HCT116 (cell line): ENCODE measurements at regions not wholly inside any gene's neighbourhood (a gene's known extent, or its start where the extent isn't known, plus 50 kb on each side); places are given as distances from the start of the nearest gene placed in this dataset.
"Not testable (repeated sequence)": the region's sequence is repeated elsewhere in the genome, so short reads cannot be mapped to it uniquely, and the experiment has no call there.

Experiments
- ATAC-seq: fragments of 200-7000 bp; cut with Tn5 transposase; 2 replicates; pipeline ENCODE4 v1.9.1; 2020; ENCODE audit warnings: mild to moderate bottlenecking, moderate library complexity
- BruUV-seq: library from RNA; stranded (reverse); fragments of 400-500 nt; replicated peaks from 2 replicates; lab custom pipeline; 2021; lab: Mats Ljungman, UMichigan
- CTCF ChIA-PET: fragments of 300-600 bp; sonication (Branson Sonifier 250); formaldehyde crosslinking; loops from one replicate; lab custom pipeline; 2021; ENCODE audit warnings: antibody characterized with exemption; lab: Charles Lee
- POLR2A ChIA-PET: fragments of 300-600, 350-600 bp; sonication (Branson Sonifier 250); formaldehyde crosslinking; loops from one replicate; lab custom pipeline; 2021; ENCODE audit warnings: antibody characterized with exemption; lab: Charles Lee
- RAD21 ChIA-PET, 2 experiments: fragments of 300-600 bp; sonication (Branson Sonifier 250); formaldehyde crosslinking; loops; one replicate each; lab custom pipeline; 2023; ENCODE audit warnings: low total read pairs in 2 of 2; ENCODE audit not compliant: uncharacterized antibody in 2 of 2, unreplicated experiment in 2 of 2, low non-redundant PET in 1 of 2; lab: Charles Lee
- DNase-seq: peaks from one replicate; pipeline ENCODE4 v3.0.0-alpha.2; 2010; ENCODE audit warnings: low read depth, low spot score
- H2AFZ ChIP-seq: fragments of 200-600 bp; shearing (Covaris generic), sonication (generic); 2 replicates; pipeline ENCODE4 v1.6.1; 2017; ENCODE audit warnings: low read depth, mixed run types, mixed read lengths, antibody characterized with exemption, low read length; ENCODE audit not compliant: poor library complexity, severe bottlenecking
- H3K27ac ChIP-seq: 2 replicates; pipeline ENCODE4 v1.5.1; 2012; ENCODE audit warnings: low read depth, low read length
- H3K27me3 ChIP-seq: fragments of 200-600 bp; sonication (generic); 2 replicates; pipeline ENCODE4 v1.6.1; 2016; ENCODE audit warnings: mixed run types, low read length, mixed read lengths; ENCODE audit not compliant: insufficient read depth
- H3K36me3 ChIP-seq, 2 experiments: fragments of 200-500 bp in 1 of 2; fragments of 200-600 bp in 1 of 2; sonication (Bioruptor generic) in 1 of 2; sonication (generic) in 1 of 2; 2 replicates each; pipeline versions ENCODE4 v1.5.1 to v1.6.1; 2014 to 2016; ENCODE audit warnings: low read length in 2 of 2, inconsistent platforms in 1 of 2, mixed read lengths in 1 of 2, mixed run types in 1 of 2; ENCODE audit not compliant: insufficient read depth in 2 of 2, control insufficient read depth in 1 of 2
- H3K4me1 ChIP-seq, 2 experiments: fragments of 200-600 bp in 1 of 2; sonication (generic) in 1 of 2; 2 replicates each; pipeline versions ENCODE4 v1.5.1 to v1.6.1; 2012 to 2017; ENCODE audit warnings: low read length in 2 of 2, inconsistent platforms in 1 of 2, mild to moderate bottlenecking in 1 of 2, mixed read lengths in 1 of 2, mixed run types in 1 of 2, moderate library complexity in 1 of 2; ENCODE audit not compliant: insufficient read depth in 2 of 2, control insufficient read depth in 1 of 2
- H3K4me2 ChIP-seq: fragments of 200-600 bp; sonication (generic); 2 replicates; pipeline ENCODE4 v1.6.1; 2017; ENCODE audit warnings: mixed run types, low read length, mixed read lengths
- H3K4me3 ChIP-seq, 2 experiments: fragments of 200-600 bp in 1 of 2; sonication (generic) in 1 of 2; replicated peaks in 1 of 2; 2 replicates each; pipeline ENCODE4 v1.5.1; 2011 to 2016; ENCODE audit warnings: low read length in 2 of 2, control low read depth in 1 of 2, low read depth in 1 of 2, mild to moderate bottlenecking in 1 of 2, mixed read lengths in 1 of 2, mixed run types in 1 of 2
- H3K79me2 ChIP-seq: fragments of 200-600 bp; sonication (generic); 2 replicates; pipeline ENCODE4 v1.6.1; 2017; ENCODE audit warnings: mild to moderate bottlenecking, mixed run types, low read length, moderate library complexity, mixed read lengths; ENCODE audit not compliant: insufficient read depth
- H3K9ac ChIP-seq: fragments of 200-600 bp; sonication (generic); 2 replicates; pipeline ENCODE4 v1.6.1; 2016; ENCODE audit warnings: low read length, mixed read lengths
- H3K9me2 ChIP-seq: fragments of 200-600 bp; sonication (generic), shearing (Covaris generic); 2 replicates; pipeline ENCODE4 v1.6.1; 2017; ENCODE audit warnings: mixed run types, mild to moderate bottlenecking, moderate library complexity; ENCODE audit not compliant: insufficient read depth
- H3K9me3 ChIP-seq, 2 experiments: fragments of 200-500 bp in 1 of 2; fragments of 200-600 bp in 1 of 2; sonication (Bioruptor generic) in 1 of 2; sonication (generic) in 1 of 2; 2 replicates each; pipeline ENCODE4 v1.6.1; 2014 to 2017; ENCODE audit warnings: low read length in 2 of 2, mixed read lengths in 2 of 2, inconsistent platforms in 1 of 2, low read depth in 1 of 2, mild to moderate bottlenecking in 1 of 2, mixed run types in 1 of 2, moderate library complexity in 1 of 2; ENCODE audit not compliant: control insufficient read depth in 1 of 2, insufficient read depth in 1 of 2
- H4K20me1 ChIP-seq: fragments of 200-600 bp; sonication (generic), shearing (Covaris generic); 2 replicates; pipeline ENCODE4 v1.6.1; 2017; ENCODE audit warnings: mixed run types, mild to moderate bottlenecking, moderate library complexity; ENCODE audit not compliant: insufficient read depth
- ELF1 ChIP-seq: IDR thresholded peaks from 2 replicates; pipeline ENCODE4 v1.6.1; 2012; ENCODE audit warnings: low read depth, borderline replicate concordance
- EZH2phosphoT487 ChIP-seq: fragments of 200-600 bp; IDR thresholded peaks from 2 replicates; pipeline ENCODE4 v1.6.1; 2018; ENCODE audit warnings: antibody characterized with exemption, borderline replicate concordance
- RAD21 ChIP-seq: IDR thresholded peaks from 2 replicates; pipeline ENCODE4 v1.6.1; 2012; ENCODE audit warnings: low read depth, mild to moderate bottlenecking
- TCF7L2 ChIP-seq: IDR thresholded peaks from 2 replicates; pipeline ENCODE4 v1.7.0; 2011; ENCODE audit warnings: borderline replicate concordance, inconsistent platforms; ENCODE audit not compliant: insufficient read depth, insufficient read length; ENCODE audit errors: extremely low read depth
- intact Hi-C: fragments of 100-400 bp; cut with micrococcal nuclease; formaldehyde crosslinking; loops from 2 replicates; pipeline ENCODE4 v1.10.0; 2022

- ATAC-seq, POLR2A ChIA-PET: not testable (repeated sequence)
Observed at GRCh38 chrX:113784754-113785153, 799.1 kb upstream of the HTR2C start.

GRCh38 chrX:113770806-113771205 is 813.1 kb upstream of the HTR2C start:
- Histone ChIP-seq H3K4me1 (no peaks in the 10 kb centered on the region), H3K36me3 (no peaks in the 10 kb centered on the region), H3K4me3 (no peak overlapping the region), H2AFZ (no peak overlapping the region), H4K20me1 (no peaks in the 10 kb centered on the region), H3K27me3 (no peaks in the 10 kb centered on the region), H3K27ac (no peak overlapping the region), H3K9me3 (no peaks in the 10 kb centered on the region), H3K4me2 (no peak overlapping the region), H3K9ac (no peak overlapping the region), H3K9me2 (no peaks in the 10 kb centered on the region), H3K79me2 (no peaks in the 10 kb centered on the region)
- ChIA-PET CTCF (no interaction called here), RAD21 (no interaction called here), POLR2A (no interaction called here)
- no peak for DNase-seq
- no TSS peak for BruUV-seq
- intact Hi-C loops = no loop called here
- no peak for TF ChIP-seq RAD21
- no peak for ATAC-seq

More at GRCh38 chrX:113784754-113785153, 799.1 kb upstream of the HTR2C start:
- H3K9ac ChIP-seq, H3K9me2 ChIP-seq, H2AFZ ChIP-seq, H3K27me3 ChIP-seq, BruUV-seq, H3K4me3 ChIP-seq, H4K20me1 ChIP-seq, H3K27ac ChIP-seq, RAD21 ChIA-PET, H3K4me2 ChIP-seq, H3K9me3 ChIP-seq, H3K36me3 ChIP-seq, intact Hi-C loops, DNase-seq, H3K79me2 ChIP-seq, H3K4me1 ChIP-seq, CTCF ChIA-PET: not testable (repeated sequence)

GRCh38 chrX:113770071-113770470 is 813.8 kb upstream of the HTR2C start:
- ChIA-PET CTCF (no interaction called here), RAD21 (no interaction called here), POLR2A (no interaction called here)
- no peak for DNase-seq
- intact Hi-C loops = no loop called here
- TF ChIP-seq EZH2phosphoT487 = no peak
- TF ChIP-seq TCF7L2 = no peak
- TF ChIP-seq ELF1 = no peak
- H3K9ac ChIP-seq = no peak overlapping the region
- no peaks in the 10 kb centered on the region for H3K9me3 ChIP-seq
- no TSS peak for BruUV-seq
- ATAC-seq = no peak
- H3K9me2 ChIP-seq = no peaks in the 10 kb centered on the region
- H3K79me2 ChIP-seq = no peaks in the 10 kb centered on the region
- no peaks in the 10 kb centered on the region for H3K4me1 ChIP-seq
- H3K36me3 ChIP-seq = no peaks in the 10 kb centered on the region
- no peak overlapping the region for H2AFZ ChIP-seq
- H3K27ac ChIP-seq = no peak overlapping the region
- H3K4me2 ChIP-seq = no peak overlapping the region
- no peaks in the 10 kb centered on the region for H3K27me3 ChIP-seq
- H4K20me1 ChIP-seq = no peaks in the 10 kb centered on the region
- no peak overlapping the region for H3K4me3 ChIP-seq
